ENCODE measurements at regions not wholly inside any gene's neighbourhood (a gene's known extent, or its start where the extent isn't known, plus 50 kb on each side); places are given as distances from the start of the nearest gene placed in this dataset.

GRCh38 chr16:5447734-5448133, 350.1 kb upstream of the EEF2KMT start:
- DNase-seq: no peak

GRCh38 chr16:5446623-5447240, 349.1 kb upstream of the EEF2KMT start:
- DNase-seq: no peak

- DNase-seq: no peak
Observed at GRCh38 chr16:5444189-5444588, 346.6 kb upstream of the EEF2KMT start.

GRCh38 chr16:5442986-5443385, 345.4 kb upstream of the EEF2KMT start:
- no peak for DNase-seq

DNA sequence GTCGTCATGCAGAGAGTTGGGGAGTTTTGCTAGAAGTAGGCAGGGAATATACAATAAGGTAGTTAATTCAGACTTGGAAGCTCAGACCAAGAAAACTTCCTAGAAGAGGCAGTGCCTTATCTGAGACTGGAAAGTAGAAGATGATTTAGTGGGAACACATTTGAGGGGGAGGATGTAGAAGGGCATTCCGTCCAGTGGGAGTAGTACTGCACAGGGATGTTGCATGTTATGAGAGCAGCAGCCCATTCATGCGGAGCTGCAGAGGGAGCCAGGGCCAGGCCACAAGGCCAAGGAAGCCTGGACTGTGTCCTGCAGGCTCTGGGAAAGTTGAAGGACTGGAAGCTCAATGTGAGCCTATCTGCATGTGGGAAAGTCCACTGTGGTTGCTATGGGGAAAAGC, 344.5 kb upstream of the EEF2KMT start:
- DNase-seq: no peak

DNA sequence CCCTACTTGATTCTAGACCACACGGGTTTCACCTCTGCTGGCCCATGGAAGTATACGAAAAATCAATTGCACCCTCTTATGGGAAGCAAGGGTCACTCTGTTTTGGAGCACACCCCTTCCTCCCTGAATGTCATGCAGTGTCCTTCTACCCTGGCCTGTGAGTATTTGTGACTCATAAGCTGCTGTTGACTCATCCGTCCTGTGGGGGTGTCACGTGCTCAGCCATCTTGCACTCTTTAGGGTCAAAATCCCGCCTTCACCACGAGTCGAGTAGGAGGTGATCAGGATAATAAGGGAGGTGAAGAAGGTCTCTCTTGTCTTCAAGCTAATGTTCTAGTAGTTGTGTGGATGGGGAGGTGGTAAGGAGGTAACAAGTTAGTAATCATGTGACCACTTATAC, 341.0 kb upstream of the EEF2KMT start:
- DNase-seq: no peak

- DNase-seq: no peak
Observed at GRCh38 chr16:5433587-5433986, 336.0 kb upstream of the EEF2KMT start.

DNA sequence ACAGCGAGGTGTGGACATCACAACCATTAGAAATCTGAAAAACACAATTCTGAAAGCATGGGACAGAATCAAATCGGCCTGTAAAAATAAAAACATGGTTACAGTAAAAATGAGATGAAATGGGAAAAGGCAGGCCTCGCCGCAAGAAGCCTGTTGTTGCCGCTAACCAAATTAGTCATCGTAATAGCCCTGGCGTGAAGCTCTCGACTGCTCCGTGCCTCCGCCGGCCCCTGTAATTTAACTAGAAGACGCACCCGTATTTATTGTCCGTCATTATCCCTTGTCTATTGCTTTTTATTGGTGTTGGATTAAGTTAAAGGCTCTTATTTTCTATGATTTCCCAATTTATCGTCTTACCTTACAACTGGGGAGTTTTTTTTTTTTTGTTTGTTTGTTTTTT, 334.6 kb upstream of the EEF2KMT start:
- DNase-seq: no peak

- no peak for DNase-seq
Observed at GRCh38 chr16:5430598-5430997, 333.0 kb upstream of the EEF2KMT start.

DNA sequence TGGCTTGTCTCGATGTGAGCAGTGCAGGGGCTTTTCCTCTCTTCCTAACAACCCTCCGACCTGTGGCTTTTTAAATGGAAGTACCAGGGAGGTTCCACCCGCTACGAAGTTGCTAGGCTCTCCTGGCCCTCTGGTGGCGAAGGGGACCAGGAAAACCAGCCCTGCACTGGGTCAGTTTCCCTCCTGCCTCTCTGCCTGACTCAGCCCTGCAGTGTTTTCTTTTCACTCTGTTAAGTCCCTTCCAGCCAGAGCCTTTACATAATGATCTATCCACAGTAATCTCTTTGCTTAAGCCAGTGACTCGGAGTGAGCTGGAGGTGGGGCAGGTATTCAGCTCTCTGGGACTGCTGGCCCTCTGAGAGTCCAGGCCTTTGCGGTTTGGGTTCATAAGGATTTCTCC, 331.3 kb upstream of the EEF2KMT start:
- no peak for DNase-seq

- no peak for DNase-seq
Observed at GRCh38 chr16:5427571-5427970, 330.0 kb upstream of the EEF2KMT start.

GRCh38 chr16:5422643-5423496, 325.3 kb upstream of the EEF2KMT start:
- DNase-seq: no peak

DNA sequence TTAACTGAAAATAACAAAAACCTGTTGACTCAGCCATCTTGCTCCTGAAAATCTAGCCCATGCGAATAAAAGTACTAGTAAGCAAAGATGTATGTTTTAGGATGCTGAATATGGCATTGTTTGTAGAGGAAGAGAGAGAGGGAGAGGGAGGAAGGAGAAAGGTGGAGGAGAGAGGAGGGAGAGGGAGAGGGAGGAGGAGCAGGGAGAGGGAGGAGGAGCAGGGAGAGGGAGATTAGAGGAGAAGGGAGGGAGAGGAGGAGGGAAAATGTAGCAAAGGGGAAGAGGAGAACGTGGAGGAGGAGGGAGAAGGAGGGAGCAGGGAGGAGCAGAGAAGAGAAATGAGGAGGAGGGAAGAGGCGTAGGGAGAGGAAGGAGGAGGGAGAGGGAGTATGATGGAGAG, 324.5 kb upstream of the EEF2KMT start:
- DNase-seq: no peak

- DNase-seq: no peak
Observed at GRCh38 chr16:5416013-5416412, 318.4 kb upstream of the EEF2KMT start.

DNA sequence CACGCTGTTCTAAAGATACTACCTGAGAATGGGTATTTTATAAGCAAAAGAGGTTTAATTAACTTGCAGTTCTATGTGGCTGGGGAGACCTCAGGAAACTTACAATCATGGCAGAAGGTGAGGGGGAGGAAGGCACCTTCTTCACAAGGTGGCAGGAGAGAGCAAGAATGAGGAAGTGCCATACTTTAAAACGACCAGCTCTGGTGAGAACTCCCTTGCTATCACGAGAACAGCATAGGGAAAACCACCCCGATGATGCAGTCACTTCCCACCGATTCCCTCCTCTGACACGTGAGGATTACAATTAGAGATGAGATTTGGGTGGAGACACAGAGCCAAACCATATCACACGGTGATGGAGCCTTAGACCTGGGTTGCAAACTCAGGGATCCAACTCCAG, 317.5 kb upstream of the EEF2KMT start:
- DNase-seq: no peak

DNA sequence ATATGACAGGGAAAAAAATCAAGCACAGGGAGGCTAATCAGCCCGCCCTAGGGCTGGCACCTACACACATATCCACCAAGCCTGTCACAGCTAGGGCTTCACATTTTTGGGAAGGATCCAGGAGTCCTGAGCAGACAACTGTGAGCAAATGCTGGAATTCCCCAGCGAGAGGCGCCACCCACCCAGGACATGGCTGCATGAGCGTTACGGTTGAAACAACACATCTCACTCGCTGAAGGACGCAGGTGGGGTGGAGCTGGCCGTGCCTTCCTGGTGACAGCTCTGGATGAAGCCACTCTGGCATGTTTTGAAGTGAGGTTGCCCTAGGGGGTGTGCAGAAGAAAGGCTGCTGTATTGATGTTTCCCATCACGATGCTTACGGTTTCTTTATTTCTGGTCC, 315.1 kb upstream of the EEF2KMT start:
- DNase-seq: no peak

DNA sequence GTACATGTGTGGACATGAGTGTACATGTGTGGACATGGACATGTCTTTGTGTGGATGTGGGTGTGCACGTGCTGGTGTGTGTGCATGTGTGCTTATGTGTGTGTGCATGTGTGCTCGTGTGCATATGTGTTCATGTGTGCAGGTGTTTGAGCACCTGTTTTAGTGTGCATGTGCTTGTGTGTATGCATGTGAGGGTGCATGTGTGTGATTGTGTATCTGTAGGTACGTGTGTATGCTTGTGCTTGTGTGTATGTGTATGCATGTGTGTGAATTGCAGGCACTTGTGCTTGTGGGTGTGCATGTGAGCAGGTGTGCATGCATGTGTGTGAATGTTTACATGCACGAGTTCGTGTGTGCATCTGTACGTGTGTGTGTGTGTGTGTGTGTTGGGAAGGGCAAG, 300.6 kb upstream of the EEF2KMT start:
- no peak for DNase-seq

DNA sequence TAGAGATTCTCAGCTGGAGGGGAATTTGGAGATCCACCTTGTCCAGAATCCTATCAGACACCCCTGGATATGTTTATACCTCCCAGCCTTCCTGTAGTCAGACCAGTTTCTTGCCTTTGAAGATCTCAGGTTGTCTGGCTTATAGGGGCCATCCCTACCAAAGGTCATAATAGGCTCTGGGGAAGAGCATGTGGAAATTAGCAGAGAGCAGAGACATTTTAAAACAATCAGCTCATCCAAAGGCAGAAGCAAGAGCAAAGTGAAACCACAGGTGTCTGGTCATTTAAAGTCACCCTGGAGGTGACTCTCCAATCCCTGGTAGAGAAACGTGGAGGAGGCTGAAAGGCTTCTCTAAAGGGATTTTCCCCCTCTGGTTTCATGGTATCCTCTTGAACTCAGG, 299.3 kb upstream of the EEF2KMT start:
- DNase-seq: no peak

DNA sequence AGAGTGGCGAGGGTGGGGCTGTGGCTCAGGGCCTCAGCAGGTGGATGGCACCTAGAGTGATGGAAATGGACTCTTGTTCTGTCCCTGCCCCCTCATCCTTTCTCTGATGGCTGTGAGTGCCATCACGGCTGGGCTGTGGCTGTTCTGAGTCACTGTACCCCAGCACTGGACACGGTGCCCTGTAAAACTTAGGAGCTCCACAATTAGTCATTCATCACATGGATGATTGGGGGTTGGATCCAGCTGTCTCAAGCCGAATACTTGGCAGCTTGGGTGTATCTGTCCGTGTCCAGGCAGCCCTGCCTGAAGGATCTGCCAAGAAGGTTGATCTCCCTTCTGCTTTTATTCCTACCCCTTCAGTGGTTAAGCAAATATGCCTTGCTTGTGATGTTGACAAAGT, 295.5 kb upstream of the EEF2KMT start:
- no peak for DNase-seq

DNA sequence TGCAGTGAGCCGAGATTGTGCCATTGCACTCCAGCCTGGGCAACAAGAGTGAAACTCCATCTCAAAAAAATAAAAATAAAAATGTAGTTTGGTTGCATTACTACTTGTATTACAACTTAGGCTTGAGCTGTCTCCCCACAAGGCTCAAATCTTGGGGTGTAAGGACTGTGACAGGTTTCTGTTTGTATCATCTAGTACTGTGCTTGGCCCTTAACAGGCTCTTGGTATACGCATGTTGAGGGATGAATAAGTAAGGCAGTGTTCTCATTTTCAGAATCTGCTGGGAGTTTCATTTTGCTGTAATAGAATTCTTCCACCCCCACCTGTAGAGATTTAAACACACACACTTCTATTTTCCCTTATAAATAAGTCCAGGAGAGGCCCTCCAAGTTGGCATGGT, 289.4 kb upstream of the EEF2KMT start:
- DNase-seq: no peak

- DNase-seq: no peak
Observed at GRCh38 chr16:5385811-5386210, 288.2 kb upstream of the EEF2KMT start.

DNA sequence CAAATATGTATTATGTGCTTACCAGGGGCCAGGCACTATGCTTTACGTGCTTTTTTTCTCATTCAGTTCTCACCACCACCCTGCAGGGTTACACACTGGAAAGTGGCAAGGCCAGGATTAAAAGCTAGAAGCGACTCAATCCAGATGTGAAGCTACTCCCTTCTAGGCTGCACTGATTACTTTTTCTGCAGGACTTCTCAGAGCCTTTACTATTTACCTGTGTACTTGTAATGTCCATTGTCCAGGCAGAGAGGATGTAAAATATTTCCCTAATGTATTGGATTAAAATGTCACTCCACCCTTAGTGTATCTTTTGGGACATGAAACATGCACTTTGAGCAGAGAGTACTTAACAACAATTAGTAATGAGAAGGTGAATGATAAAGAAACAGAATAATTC, 287.5 kb upstream of the EEF2KMT start:
- DNase-seq: no peak

DNA sequence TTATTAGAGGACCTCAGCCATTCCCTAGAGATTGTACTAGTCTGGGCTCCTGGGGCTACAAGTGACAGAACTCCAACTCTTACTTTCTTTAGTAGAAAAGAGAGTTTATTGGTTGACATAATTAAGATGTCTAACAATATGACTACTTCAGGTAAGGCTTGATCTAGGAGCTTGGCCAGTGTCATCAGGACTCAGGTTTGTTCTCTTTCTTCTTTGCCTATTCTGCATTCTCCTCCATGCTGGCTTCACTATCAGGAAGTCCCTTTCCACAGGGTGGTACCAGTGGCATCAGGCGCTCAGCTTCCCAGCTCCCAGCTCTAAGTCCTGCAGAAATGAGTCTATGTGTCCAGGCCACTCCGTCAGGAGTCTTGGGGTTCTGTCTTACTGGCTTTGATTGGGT, 286.1 kb upstream of the EEF2KMT start:
- DNase-seq: no peak

GRCh38 chr16:5382484-5382883, 284.9 kb upstream of the EEF2KMT start:
- DNase-seq: no peak

DNA sequence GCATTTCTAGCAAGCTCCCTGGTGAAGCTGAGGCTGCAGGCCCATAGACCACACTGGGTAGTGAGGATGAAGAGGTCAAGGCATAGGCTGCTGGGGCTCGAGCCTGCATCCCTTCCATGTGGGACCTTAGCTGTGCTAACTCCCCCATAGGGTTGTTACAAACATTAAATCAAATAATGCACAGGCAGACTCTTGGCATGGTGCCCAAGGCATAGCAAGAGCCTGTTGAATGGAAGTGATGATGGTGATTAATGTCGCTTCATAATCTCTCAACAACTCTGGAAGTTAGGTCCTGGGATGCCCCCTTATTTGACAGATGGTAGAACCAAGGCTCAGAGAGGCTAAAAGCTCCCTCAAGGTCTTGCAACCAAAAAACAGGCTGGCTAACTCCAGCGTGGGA, 283.9 kb upstream of the EEF2KMT start:
- no peak for DNase-seq

All from activated naive CD4-positive, alpha-beta T cell treated with anti-CD3 and anti-CD28 coated beads, Interleukin-2, amount 50 U/mL, for 16 hours (primary cell).